ENCODE measurements at regions not wholly inside any gene's neighbourhood (a gene's known extent, or its start where the extent isn't known, plus 50 kb on each side); places are given as distances from the start of the nearest gene placed in this dataset.
A peak's percentile ranks its signal among the peaks of the same experiment; 100 is the strongest.
"Not testable (repeated sequence)": the region's sequence is repeated elsewhere in the genome, so short reads cannot be mapped to it uniquely, and the experiment has no call there.

GRCh38 chr9:2279138-2279537 is 264.0 kb downstream of the SMARCA2 start:
- not testable (repeated sequence) for DNase-seq

- DNase-seq = peak; percentile 19
Observed at GRCh38 chr9:2281031-2281802, 266.1 kb downstream of the SMARCA2 start.

GRCh38 chr9:2281803-2282185 is 266.6 kb downstream of the SMARCA2 start:
- no peak for DNase-seq

GRCh38 chr9:2284770-2285169 is 269.6 kb downstream of the SMARCA2 start:
- no peak for DNase-seq

- no peak for DNase-seq
Observed at GRCh38 chr9:2285416-2286332, 270.5 kb downstream of the SMARCA2 start.

- no peak for DNase-seq
Observed at GRCh38 chr9:2286333-2286705, 271.2 kb downstream of the SMARCA2 start.

GRCh38 chr9:2286825-2287455 is 271.8 kb downstream of the SMARCA2 start:
- DNase-seq = no peak

- no peak for DNase-seq
Observed at GRCh38 chr9:2288309-2288708, 273.2 kb downstream of the SMARCA2 start.

- no peak for DNase-seq
Observed at GRCh38 chr9:2289263-2289662, 274.1 kb downstream of the SMARCA2 start.

GRCh38 chr9:2290382-2290781 is 275.2 kb downstream of the SMARCA2 start:
- DNase-seq = no peak

- peak; percentile 3 for DNase-seq
Observed at GRCh38 chr9:2291980-2292704, 277.0 kb downstream of the SMARCA2 start.

- DNase-seq = no peak
Observed at GRCh38 chr9:2292733-2293132, 277.6 kb downstream of the SMARCA2 start.

- no peak for DNase-seq
Observed at GRCh38 chr9:2297771-2298170, 282.6 kb downstream of the SMARCA2 start.

GRCh38 chr9:2298217-2298616 is 283.1 kb downstream of the SMARCA2 start:
- DNase-seq = no peak

GRCh38 chr9:2299156-2299842 is 284.2 kb downstream of the SMARCA2 start:
- DNase-seq = no peak

GRCh38 chr9:2299843-2300205 is 284.7 kb downstream of the SMARCA2 start:
- no peak for DNase-seq

GRCh38 chr9:2300325-2300724 is 285.2 kb downstream of the SMARCA2 start:
- DNase-seq = no peak

- peak; percentile 23 for DNase-seq
Observed at GRCh38 chr9:2302606-2303005, 287.5 kb downstream of the SMARCA2 start.

- peak; percentile 8 for DNase-seq
Observed at GRCh38 chr9:2303056-2303455, 287.9 kb downstream of the SMARCA2 start.

- peak; percentile 65 for DNase-seq
Observed at GRCh38 chr9:2307480-2307879, 292.3 kb downstream of the SMARCA2 start.

- no peak for DNase-seq
Observed at GRCh38 chr9:2311920-2312319, 296.8 kb downstream of the SMARCA2 start.

GRCh38 chr9:2313512-2313911 is 298.4 kb downstream of the SMARCA2 start:
- no peak for DNase-seq

All from fibroblast of upper back skin (primary cell).